ENCODE measurements at regions not wholly inside any gene's neighbourhood (a gene's known extent, or its start where the extent isn't known, plus 50 kb on each side); places are given as distances from the start of the nearest gene placed in this dataset.

GRCh38 chr1:213793482-213794067, 194.2 kb upstream of the PROX1 start:
- TF ChIP-seq CTCF (IDR thresholded peaks at IDR 0.05 in 4 of 5, conservative IDR thresholded peaks at IDR 0.05 in 1 of 5), result no peak
- TF ChIP-seq POLR2A (IDR thresholded peaks at IDR 0.05), result no peak
